Adrenal gland (tissue), 9 donors: ENCODE measurements at regions not wholly inside any gene's neighbourhood (a gene's known extent, or its start where the extent isn't known, plus 50 kb on each side); places are given as distances from the start of the nearest gene placed in this dataset.

Experiments
- DNase-seq, 7 donors: peaks; one replicate each; pipeline ENCODE4 v3.0.0-alpha.2; 2019 to 2020
- H3K27ac ChIP-seq, 5 donors: fragments of 200-600 bp; sonication (generic) in 4 of 5; 1 replicate in 3 of 5; 2 replicates in 2 of 5; pipeline versions ENCODE4 v1.5.1 to v1.8.0; 2016 to 2020; ENCODE audit warnings: mild to moderate bottlenecking in 1 of 5
- H3K27me3 ChIP-seq: fragments of 200-600 bp; 2 replicates; pipeline ENCODE4 v1.8.0; 2021
- H3K36me3 ChIP-seq, 2 donors: fragments of 200-600 bp; replicated peaks in 1 of 2; 1 replicate in 1 of 2; 2 replicates in 1 of 2; pipeline versions ENCODE4 v1.5.1 to v1.8.0; 2018 to 2022
- H3K4me1 ChIP-seq, 2 donors: fragments of 200-600 bp; replicated peaks in 1 of 2; 1 replicate in 1 of 2; 2 replicates in 1 of 2; pipeline versions ENCODE4 v1.5.1 to v1.8.0; 2018 to 2021
- H3K4me3 ChIP-seq, 4 donors: fragments of 200-600 bp; sonication (generic) in 3 of 4; one replicate each; pipeline ENCODE4 v1.5.1; 2016 to 2018
- H3K9me3 ChIP-seq, 3 donors: fragments of 200-600 bp; sonication (generic) in 1 of 3; replicated peaks in 1 of 3; 1 replicate in 2 of 3; 2 replicates in 1 of 3; pipeline versions ENCODE4 v1.5.1 to v1.8.0; 2016 to 2021
- CTCF ChIP-seq, 6 experiments: fragments of 450-650 bp in 4 of 6; fragments of 200-600 bp in 2 of 6; sonication (generic) in 1 of 6; IDR thresholded peaks; 1 replicate in 5 of 6; 2 replicates in 1 of 6; pipeline versions ENCODE4 v1.5.1 to v1.8.0; 2016 to 2021; ENCODE audit warnings: antibody characterized with exemption in 6 of 6, mild to moderate bottlenecking in 2 of 6, moderate library complexity in 1 of 6
- POLR2A ChIP-seq, 2 donors: fragments of 450-650 bp; IDR thresholded peaks; one replicate each; pipeline ENCODE4 v1.6.1; 2017; ENCODE audit warnings: antibody characterized with exemption in 2 of 2, mild to moderate bottlenecking in 2 of 2, moderate library complexity in 1 of 2
- WGBS, 4 donors: extraction: QIAGEN DNeasy Blood & Tissue Kit in 2 of 4; methylation state at CpG; one replicate each; pipeline versions ENCODE4 v1.1.5 to v1.1.7; 2013 to 2017; 5-methylcytosine and 5-hydroxymethylcytosine counted together
- intact Hi-C, 2 donors: fragments of 100-400 bp; cut with DNase I; formaldehyde crosslinking; loops; one replicate each; pipeline versions ENCODE4 v1.14.1 to v1.15.0; 2022 to 2023
- donor health status: healthy with polysubstance abuse.
- donor health status: Bipolar disorder and iron deficiency.
- donor health status: DM: yes; HTN: yes; CAD: no.
- donor health status: DM: no; HTN: no; CAD: no.
- donor health status: DM: no; HTN: no; CAD: no.

- no peak for DNase-seq
- Histone ChIP-seq H3K36me3 (no peaks in the 10 kb centered on the region), H3K4me3 (no peak overlapping the region), H3K4me1 (no peaks in the 10 kb centered on the region), H3K27ac (no peak overlapping the region), H3K9me3 (no peaks in the 10 kb centered on the region), H3K27me3 (no peaks in the 10 kb centered on the region)
- TF ChIP-seq POLR2A (IDR thresholded peaks at IDR 0.05) (no peak), CTCF (IDR thresholded peaks at IDR 0.05) (no peak)
- intact Hi-C loops = no loop called here
- 25 to 36% (median 29%) methylated on average over 6 of the region's 6 CpGs for WGBS, 4 donors
Observed at GRCh38 chr6:164996838-164997237, 312.6 kb downstream of the C6orf118 start.

GRCh38 chr6:164991573-164991972, 317.8 kb downstream of the C6orf118 start:
- no peak for DNase-seq
- 59 to 75% (median 72%) methylated on average over 2 of the region's 2 CpGs for WGBS, 4 donors
- Histone ChIP-seq H3K4me3 (no peak overlapping the region), H3K27ac (no peak overlapping the region), H3K9me3 (no peaks in the 10 kb centered on the region), H3K36me3 (no peaks in the 10 kb centered on the region), H3K4me1 (no peaks in the 10 kb centered on the region), H3K27me3 (no peaks in the 10 kb centered on the region)
- intact Hi-C loops = no loop called here
- TF ChIP-seq POLR2A (IDR thresholded peaks at IDR 0.05) (no peak), CTCF (IDR thresholded peaks at IDR 0.05) (no peak)

DNA sequence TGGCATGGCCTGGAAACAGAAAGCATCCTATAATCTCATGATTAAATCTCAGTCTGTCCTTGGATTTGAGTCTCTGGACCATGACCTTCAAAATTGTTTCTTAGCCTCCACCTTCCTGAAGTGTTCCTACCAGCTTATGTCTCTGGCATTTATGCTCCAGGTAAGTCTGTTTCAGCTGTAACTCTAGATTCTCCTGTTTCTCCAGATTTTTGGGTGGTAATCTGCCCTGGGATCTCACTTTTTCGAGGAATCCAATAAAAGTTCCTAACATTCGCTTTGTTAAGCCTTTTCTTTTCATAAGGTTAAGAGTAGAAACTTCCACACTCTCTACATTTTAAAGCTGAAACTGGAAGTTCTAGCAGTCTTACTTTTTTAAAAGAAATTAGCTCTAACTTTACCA, 318.5 kb downstream of the C6orf118 start:
- no peak for DNase-seq

DNA sequence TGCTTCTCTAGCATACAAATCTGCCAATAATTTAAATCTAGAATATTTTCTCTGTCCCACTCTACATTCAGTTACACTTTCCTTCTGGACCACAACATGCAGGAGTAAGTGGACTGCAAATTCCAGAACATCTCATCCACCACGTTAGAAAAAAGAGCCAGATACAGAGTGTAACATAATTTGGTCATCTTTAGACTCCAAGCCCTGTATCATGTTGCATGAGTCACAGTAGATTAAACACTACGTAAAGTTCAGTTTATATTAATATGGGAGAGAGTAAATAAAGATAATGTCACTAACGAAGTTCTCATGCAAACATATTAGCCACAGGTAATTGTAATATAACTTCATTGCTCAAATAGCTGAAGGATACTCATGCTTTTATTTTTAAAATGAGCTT, 327.0 kb downstream of the C6orf118 start:
- H3K27ac ChIP-seq = no peak overlapping the region
- intact Hi-C loops = no loop called here
- 50 to 79% (median 67%) methylated on average over 3 of the region's 3 CpGs for WGBS, 4 donors

More for the DNA sequence above, 318.5 kb downstream of the C6orf118 start:
- Histone ChIP-seq H3K27ac (no peak overlapping the region), H3K9me3 (no peaks in the 10 kb centered on the region), H3K27me3 (no peaks in the 10 kb centered on the region), H3K4me3 (no peak overlapping the region), H3K36me3 (no peaks in the 10 kb centered on the region), H3K4me1 (no peaks in the 10 kb centered on the region)
- TF ChIP-seq POLR2A (IDR thresholded peaks at IDR 0.05) = no peak
- no peak for TF ChIP-seq CTCF (IDR thresholded peaks at IDR 0.05)
- WGBS, 4 donors = 75 to 88% (median 80%) methylated on average over 2 of the region's 2 CpGs
- intact Hi-C loops = no loop called here

More for the DNA sequence above, 327.0 kb downstream of the C6orf118 start:
- no peaks in the 10 kb centered on the region for H3K27me3 ChIP-seq
- TF ChIP-seq POLR2A (IDR thresholded peaks at IDR 0.05) (no peak), CTCF (IDR thresholded peaks at IDR 0.05) (no peak)
- no peaks in the 10 kb centered on the region for H3K4me1 ChIP-seq
- H3K36me3 ChIP-seq = no peaks in the 10 kb centered on the region
- no peak for DNase-seq
- no peaks in the 10 kb centered on the region for H3K9me3 ChIP-seq
- no peak overlapping the region for H3K4me3 ChIP-seq
